Sigmoid colon (tissue), 3 donors: ENCODE measurements at regions not wholly inside any gene's neighbourhood (a gene's known extent, or its start where the extent isn't known, plus 50 kb on each side); places are given as distances from the start of the nearest gene placed in this dataset.

Experiments
- POLR2A ChIP-seq, 2 donors: fragments of 450-650 bp; IDR thresholded peaks; one replicate each; pipeline ENCODE4 v1.6.1; 2016; ENCODE audit warnings: antibody characterized with exemption in 2 of 2, mild to moderate bottlenecking in 2 of 2, moderate library complexity in 2 of 2
- TF ChIP-seq, protein P1 (sequence below), 4 experiments: fragments of 450-650 bp in 3 of 4; fragments of 200-600 bp in 1 of 4; IDR thresholded peaks; one replicate each; pipeline ENCODE4 v1.5.1; 2016 to 2019; ENCODE audit warnings: antibody characterized with exemption in 4 of 4, mild to moderate bottlenecking in 3 of 4, moderate library complexity in 2 of 4

DNA sequence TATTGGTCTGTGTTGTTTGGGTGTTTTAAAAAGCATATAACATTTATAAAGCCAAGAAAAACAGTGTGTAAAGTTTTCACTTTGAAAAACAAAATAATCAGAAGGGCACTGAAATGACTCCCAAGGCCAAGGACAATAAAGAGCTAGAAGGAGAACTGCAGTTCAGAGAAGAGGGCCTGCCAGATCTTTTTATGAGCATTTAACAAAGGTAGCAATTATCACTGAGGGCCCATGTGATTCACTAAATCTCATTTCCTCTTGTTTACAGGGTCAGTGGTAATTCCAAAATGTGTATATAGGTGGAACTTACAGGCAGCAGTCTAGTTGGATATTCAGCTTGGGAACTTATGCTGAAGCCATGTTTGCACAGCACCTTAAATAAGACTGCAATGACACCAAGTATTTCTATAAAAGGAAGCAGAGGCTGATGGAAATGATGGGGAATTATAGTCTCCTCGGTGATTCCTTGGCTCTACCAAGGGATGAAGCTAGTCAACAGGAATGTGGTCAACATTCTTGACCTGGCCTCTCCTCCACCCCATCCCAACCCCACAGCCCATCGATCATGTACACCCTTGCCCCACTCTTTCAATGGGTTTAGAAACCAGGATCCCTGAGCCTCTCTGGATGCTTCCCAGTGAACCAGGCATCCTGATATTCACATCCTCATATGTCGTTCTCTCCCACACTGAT is 54.4 kb upstream of the THUMPD3 start:
- TF ChIP-seq, protein P1, sequence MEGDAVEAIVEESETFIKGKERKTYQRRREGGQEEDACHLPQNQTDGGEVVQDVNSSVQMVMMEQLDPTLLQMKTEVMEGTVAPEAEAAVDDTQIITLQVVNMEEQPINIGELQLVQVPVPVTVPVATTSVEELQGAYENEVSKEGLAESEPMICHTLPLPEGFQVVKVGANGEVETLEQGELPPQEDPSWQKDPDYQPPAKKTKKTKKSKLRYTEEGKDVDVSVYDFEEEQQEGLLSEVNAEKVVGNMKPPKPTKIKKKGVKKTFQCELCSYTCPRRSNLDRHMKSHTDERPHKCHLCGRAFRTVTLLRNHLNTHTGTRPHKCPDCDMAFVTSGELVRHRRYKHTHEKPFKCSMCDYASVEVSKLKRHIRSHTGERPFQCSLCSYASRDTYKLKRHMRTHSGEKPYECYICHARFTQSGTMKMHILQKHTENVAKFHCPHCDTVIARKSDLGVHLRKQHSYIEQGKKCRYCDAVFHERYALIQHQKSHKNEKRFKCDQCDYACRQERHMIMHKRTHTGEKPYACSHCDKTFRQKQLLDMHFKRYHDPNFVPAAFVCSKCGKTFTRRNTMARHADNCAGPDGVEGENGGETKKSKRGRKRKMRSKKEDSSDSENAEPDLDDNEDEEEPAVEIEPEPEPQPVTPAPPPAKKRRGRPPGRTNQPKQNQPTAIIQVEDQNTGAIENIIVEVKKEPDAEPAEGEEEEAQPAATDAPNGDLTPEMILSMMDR (IDR thresholded peaks at IDR 0.05), result no peak
- no peak for TF ChIP-seq POLR2A (IDR thresholded peaks at IDR 0.05)
